K562 (cell line): ENCODE measurements at regions not wholly inside any gene's neighbourhood (a gene's known extent, or its start where the extent isn't known, plus 50 kb on each side); places are given as distances from the start of the nearest gene placed in this dataset.

ENCODE experiments used
- ATAC-seq: fragments of 200-7000 bp; cut with Tn5 transposase; 3 replicates; pipeline ENCODE4 v1.9.1; 2020; ENCODE audit warnings: moderate library complexity
- BruUV-seq: library from RNA; stranded (reverse); fragments of 400-500 nt; replicated peaks from 2 replicates; lab custom pipeline; 2021; lab: Mats Ljungman, UMichigan
- CTCF ChIA-PET: fragments of 300-600 bp; formaldehyde crosslinking; extraction: SDS; loops from one replicate; lab custom pipeline; 2021; ENCODE audit warnings: low intra/inter-chr PET ratio; lab: Yijun Ruan, JAX
- POLR2A ChIA-PET: fragments of 300-600, 350-650 bp; sonication (Branson Sonifier 250); formaldehyde crosslinking; extraction: SDS; loops from one replicate; lab custom pipeline; 2021; ENCODE audit warnings: antibody characterized with exemption, inconsistent platforms; lab: Yijun Ruan, JAX
- DNase-seq, 4 experiments: peaks; one replicate each; pipeline versions ENCODE4 v3.0.0 to v3.0.0-alpha.2; 2011 to 2018; ENCODE audit warnings: low spot score in 3 of 4, mixed read lengths in 3 of 4; ENCODE audit errors: extremely low read depth in 1 of 4
- FAIRE-seq: peaks from 2 replicates; lab custom pipeline; 2011; peaks lifted over from hg19 to GRCh38; lab: Jason Lieb, UNC
- H2AFZ ChIP-seq: 2 replicates; pipeline ENCODE4 v1.6.0; 2011; ENCODE audit warnings: low read depth, low read length, control low read depth, inconsistent platforms
- H3K27ac ChIP-seq: fragments of 200-600 bp; 3 replicates; pipeline ENCODE4 v1.8.0; 2011; ENCODE audit warnings: low read depth, mild to moderate bottlenecking, control low read depth, inconsistent platforms, low read length, moderate library complexity, mixed read lengths; ENCODE audit errors: extremely low read depth
- H3K27me3 ChIP-seq, 2 experiments: fragments of 300-600 bp in 1 of 2; 2 replicates in 1 of 2; 3 replicates in 1 of 2; pipeline versions ENCODE4 v1.6.0 to v1.8.0; 2011; ENCODE audit warnings: inconsistent platforms in 2 of 2, low read length in 2 of 2, mild to moderate bottlenecking in 1 of 2, mixed read lengths in 1 of 2, moderate library complexity in 1 of 2; ENCODE audit not compliant: control insufficient read depth in 2 of 2, insufficient read depth in 2 of 2
- H3K36me3 ChIP-seq: fragments of 300-600 bp; 3 replicates; pipeline ENCODE4 v1.8.0; 2011; ENCODE audit warnings: mild to moderate bottlenecking, low read length, inconsistent platforms; ENCODE audit not compliant: control insufficient read depth, insufficient read depth
- H3K4me1 ChIP-seq, 2 experiments: fragments of 200-600 bp in 1 of 2; replicated peaks in 1 of 2; 2 replicates in 1 of 2; 3 replicates in 1 of 2; pipeline versions ENCODE4 v1.5.1 to v1.8.0; 2011; ENCODE audit warnings: inconsistent platforms in 2 of 2, low read length in 2 of 2, mild to moderate bottlenecking in 1 of 2, mixed read lengths in 1 of 2, moderate library complexity in 1 of 2; ENCODE audit not compliant: control insufficient read depth in 2 of 2, insufficient read depth in 2 of 2
- H3K4me2 ChIP-seq: 2 replicates; pipeline ENCODE4 v1.6.1; 2011; ENCODE audit warnings: low read length, control low read depth, inconsistent platforms, mixed read lengths; ENCODE audit not compliant: insufficient read depth
- H3K4me3 ChIP-seq: fragments of 200-600 bp; sonication (generic), shearing (Covaris generic); 2 replicates; pipeline ENCODE4 v1.5.1; 2016; ENCODE audit warnings: control low read depth, inconsistent platforms
- H3K79me2 ChIP-seq: fragments of 200-600 bp; 3 replicates; pipeline ENCODE4 v1.8.0; 2011; ENCODE audit warnings: low read length, inconsistent platforms; ENCODE audit not compliant: control insufficient read depth, insufficient read depth
- H3K9ac ChIP-seq, 2 experiments: 2 replicates each; pipeline versions ENCODE4 v1.6.0 to v1.6.1; 2011; ENCODE audit warnings: low read depth in 2 of 2, low read length in 2 of 2, control low read depth in 1 of 2, inconsistent platforms in 1 of 2, mild to moderate bottlenecking in 1 of 2, mixed read lengths in 1 of 2; ENCODE audit not compliant: insufficient read depth in 1 of 2
- H3K9me1 ChIP-seq: one replicate; pipeline ENCODE4 v1.6.0; 2011; ENCODE audit warnings: inconsistent platforms, mild to moderate bottlenecking, low read length, moderate library complexity; ENCODE audit not compliant: control insufficient read depth, insufficient read depth
- H3K9me3 ChIP-seq: replicated peaks from 2 replicates; pipeline ENCODE4 v1.5.1; 2011; ENCODE audit warnings: low read depth, low read length, inconsistent platforms; ENCODE audit not compliant: control insufficient read depth, insufficient read depth
- H4K20me1 ChIP-seq: replicated peaks from 2 replicates; pipeline ENCODE4 v1.6.1; 2011; ENCODE audit warnings: low read length, inconsistent platforms, mixed read lengths; ENCODE audit not compliant: control insufficient read depth, insufficient read depth
- ARNT ChIP-seq, 2 experiments: fragments of 450-650 bp; IDR thresholded peaks; 2 replicates each; pipeline ENCODE4 v1.6.1; 2016; ENCODE audit warnings: mild to moderate bottlenecking in 1 of 2
- CREB1 ChIP-seq, 2 experiments: sonication (generic) in 1 of 2; formaldehyde crosslinking in 1 of 2; IDR thresholded peaks; 2 replicates each; pipeline versions ENCODE4 v1.6.1 to v1.8.0; 2012 to 2022; ENCODE audit warnings: inconsistent platforms in 1 of 2, mild to moderate bottlenecking in 1 of 2, missing genetic modification reagents in 1 of 2, moderate library complexity in 1 of 2
- GMEB1 ChIP-seq: fragments of 250-450 bp; sonication (Bioruptor Pico); IDR thresholded peaks from 2 replicates; pipeline ENCODE4 v1.4.0; 2020; ENCODE audit warnings: mild to moderate bottlenecking
- ILK ChIP-seq: fragments of 450-650 bp; IDR thresholded peaks from 2 replicates; pipeline ENCODE4 v1.6.1; 2016; ENCODE audit warnings: missing genetic modification characterization, low read depth, mild to moderate bottlenecking, missing compliant biosample characterization, moderate library complexity, borderline replicate concordance
- LEF1 ChIP-seq: fragments of 450-650 bp; IDR thresholded peaks from 2 replicates; pipeline ENCODE4 v1.6.1; 2016; ENCODE audit warnings: mild to moderate bottlenecking
- MCM3 ChIP-seq: fragments of 450-650 bp; IDR thresholded peaks from 2 replicates; pipeline ENCODE4 v1.6.1; 2016
- NFIX ChIP-seq: fragments of 250-450 bp; sonication (Bioruptor Pico); IDR thresholded peaks from 2 replicates; pipeline ENCODE4 v1.4.0; 2020; ENCODE audit warnings: low read depth, mild to moderate bottlenecking, moderate library complexity
- PATZ1 ChIP-seq: fragments of 250-450 bp; sonication (Bioruptor Pico); IDR thresholded peaks from 2 replicates; pipeline ENCODE4 v1.5.0; 2020; ENCODE audit warnings: mild to moderate bottlenecking, borderline replicate concordance
- PHB ChIP-seq: fragments of 250-450 bp; sonication (Bioruptor Pico); IDR thresholded peaks from 2 replicates; pipeline ENCODE4 v1.5.0; 2021
- PURB ChIP-seq: sonication (generic); formaldehyde crosslinking; IDR thresholded peaks from 2 replicates; pipeline ENCODE4 v1.9.0; 2021; ENCODE audit warnings: low read depth, mild to moderate bottlenecking, missing genetic modification reagents
- RBM22 ChIP-seq: fragments of 200-400 bp; formaldehyde crosslinking; IDR thresholded peaks from 2 replicates; pipeline ENCODE4 v1.6.1; 2018; ENCODE audit warnings: low read length, low read depth; ENCODE audit not compliant: poor library complexity, severe bottlenecking
- SP1 ChIP-seq: sonication (generic); formaldehyde crosslinking; IDR thresholded peaks from 2 replicates; pipeline ENCODE4 v1.8.1; 2022; ENCODE audit warnings: mild to moderate bottlenecking, missing genetic modification reagents
- ZEB2 ChIP-seq: fragments of 450-650 bp; IDR thresholded peaks from 2 replicates; pipeline ENCODE4 v1.6.1; 2016
- ZMIZ1 ChIP-seq, 2 experiments: fragments of 150-350 bp in 1 of 2; IDR thresholded peaks; 2 replicates each; pipeline ENCODE4 v1.6.1; 2012 to 2016; ENCODE audit warnings: low read depth in 2 of 2, low read length in 2 of 2, mild to moderate bottlenecking in 1 of 2, moderate library complexity in 1 of 2
- ZNF354B ChIP-seq: fragments of 250-450 bp; sonication (Bioruptor Pico); IDR thresholded peaks from 2 replicates; pipeline ENCODE4 v1.4.0; 2020
- ZNF77 ChIP-seq: fragments of 250-450 bp; sonication (Bioruptor Pico); IDR thresholded peaks from 2 replicates; pipeline ENCODE4 v1.5.0; 2020
- WGBS: fragments of 100-300 bp; shearing (Covaris generic); methylation state at CpG from one replicate; pipeline ENCODE4 v1.1.6; 2016; ENCODE audit warnings: low coverage, mixed read lengths; ENCODE audit not compliant: insufficient coverage; ENCODE audit errors: missing lambda C conversion rate; 5-methylcytosine and 5-hydroxymethylcytosine counted together
- in situ Hi-C: fragments of 300-500 bp; cut with MboI; formaldehyde crosslinking; loops from 4 replicates; pipeline ENCODE4 v1.15.0; 2018; ENCODE audit warnings: inconsistent platforms, mixed read lengths
- intact Hi-C: fragments of 100-400 bp; cut with micrococcal nuclease; formaldehyde crosslinking; loops from 2 replicates; pipeline ENCODE4 v1.14.2; 2022
- TF ChIP-seq, protein P1 (sequence below): sonication (generic); formaldehyde crosslinking; IDR thresholded peaks from 2 replicates; pipeline ENCODE4 v1.8.0; 2023; ENCODE audit warnings: mild to moderate bottlenecking, missing genetic modification reagents

GRCh38 chr13:38202740-38203139 lies 146.9 kb upstream of the UFM1 start:
- BruUV-seq: no TSS peak
- in situ Hi-C loops (no loop called here), intact Hi-C loops (no loop called here)
- Histone ChIP-seq H3K36me3 (no peaks in the 10 kb centered on the region), H3K27me3 (no peaks in the 10 kb centered on the region), H3K4me1 (no peaks in the 10 kb centered on the region), H3K4me3 (no peak overlapping the region), H3K9me1 (no peaks in the 10 kb centered on the region), H3K4me2 (no peak overlapping the region), H2AFZ (no peak overlapping the region), H4K20me1 (no peaks in the 10 kb centered on the region), H3K9ac (no peak overlapping the region), H3K27ac (no peak overlapping the region), H3K79me2 (no peaks in the 10 kb centered on the region), H3K9me3 (no peaks in the 10 kb centered on the region)
- ChIA-PET CTCF (no interaction called here), POLR2A (no interaction called here)
- ATAC-seq (no peak), FAIRE-seq (no peak), DNase-seq (no peak)
- 0% methylated on average over 4 of the region's 4 CpGs for WGBS
- TF ChIP-seq NFIX (CRISPR knock-in tag): no peak
- TF ChIP-seq, protein P1, sequence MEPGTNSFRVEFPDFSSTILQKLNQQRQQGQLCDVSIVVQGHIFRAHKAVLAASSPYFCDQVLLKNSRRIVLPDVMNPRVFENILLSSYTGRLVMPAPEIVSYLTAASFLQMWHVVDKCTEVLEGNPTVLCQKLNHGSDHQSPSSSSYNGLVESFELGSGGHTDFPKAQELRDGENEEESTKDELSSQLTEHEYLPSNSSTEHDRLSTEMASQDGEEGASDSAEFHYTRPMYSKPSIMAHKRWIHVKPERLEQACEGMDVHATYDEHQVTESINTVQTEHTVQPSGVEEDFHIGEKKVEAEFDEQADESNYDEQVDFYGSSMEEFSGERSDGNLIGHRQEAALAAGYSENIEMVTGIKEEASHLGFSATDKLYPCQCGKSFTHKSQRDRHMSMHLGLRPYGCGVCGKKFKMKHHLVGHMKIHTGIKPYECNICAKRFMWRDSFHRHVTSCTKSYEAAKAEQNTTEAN (CRISPR knock-in tag): no peak
- no peak for TF ChIP-seq ZNF77
- no peak for TF ChIP-seq PURB
- no peak for TF ChIP-seq ZNF354B
- TF ChIP-seq ZEB2: no peak
- no peak for TF ChIP-seq CREB1 (IDR thresholded peaks at IDR 0.05)
- no peak for TF ChIP-seq CREB1 (CRISPR knock-in tag; IDR thresholded peaks at IDR 0.05)
- no peak for TF ChIP-seq ILK
- no peak for TF ChIP-seq LEF1
- no peak for TF ChIP-seq RBM22
- no peak for TF ChIP-seq SP1 (CRISPR knock-in tag)
- no peak for TF ChIP-seq ZMIZ1 (IDR thresholded peaks at IDR 0.05; ENCODE audit: low read depth in 2 of 2, low read length in 2 of 2)
- no peak for TF ChIP-seq ARNT (IDR thresholded peaks at IDR 0.05)
- no peak for TF ChIP-seq PHB
- TF ChIP-seq MCM3: no peak
- no peak for TF ChIP-seq GMEB1 (CRISPR knock-in tag)
- no peak for TF ChIP-seq PATZ1 (CRISPR knock-in tag)
